Heart left ventricle (tissue), 13 donors: ENCODE measurements at regions not wholly inside any gene's neighbourhood (a gene's known extent, or its start where the extent isn't known, plus 50 kb on each side); places are given as distances from the start of the nearest gene placed in this dataset.

ENCODE experiments used
- POLR2A ChIP-seq, 2 donors: fragments of 450-650 bp; IDR thresholded peaks; one replicate each; pipeline ENCODE4 v1.6.1; 2017; ENCODE audit warnings: antibody characterized with exemption in 2 of 2, mild to moderate bottlenecking in 2 of 2, moderate library complexity in 2 of 2
- TF ChIP-seq, protein P1 (sequence below), 12 donors: fragments of 200-600 bp; sonication (generic) in 4 of 12; IDR thresholded peaks; one replicate each; pipeline versions ENCODE4 v1.5.0 to v1.8.0; 2018 to 2022; ENCODE audit warnings: antibody characterized with exemption in 12 of 12, mild to moderate bottlenecking in 5 of 12
- donor health status: ischemic (EF 13 %, LVEDD 7.1; RV severe dilation, severe dysfunction).
- donor health status: DM: no; HTN: yes; CAD: no.
- donor health status: DM: no; HTN: no; CAD: no.
- donor health status: ischemic (EF 25% LVEDD 6.9; RV normal size, moderate dysfunction).
- donor health status: ischemic (EF 25% LVEDD 5.7; RV mildly dilated, moderate dysfunction).
- donor health status: ischemic (EF 35%, LVEDD 5.7; RV mildly dilated, moderate dysfunction).
- donor health status: nonischemic (EF 11% LVEDD 7.7; RV severe dilation, severe dysfunction).
- donor health status: DM: yes; HTN: yes; CAD: no.
- donor health status: PGD.
- donor health status: ischemic (EF 29% LVEDD 5.4; RV normal size, mild dysfunction).
- donor health status: nonischemic (EF 23%, LVEDD 6.1; RV moderate dilation, normal function).

DNA sequence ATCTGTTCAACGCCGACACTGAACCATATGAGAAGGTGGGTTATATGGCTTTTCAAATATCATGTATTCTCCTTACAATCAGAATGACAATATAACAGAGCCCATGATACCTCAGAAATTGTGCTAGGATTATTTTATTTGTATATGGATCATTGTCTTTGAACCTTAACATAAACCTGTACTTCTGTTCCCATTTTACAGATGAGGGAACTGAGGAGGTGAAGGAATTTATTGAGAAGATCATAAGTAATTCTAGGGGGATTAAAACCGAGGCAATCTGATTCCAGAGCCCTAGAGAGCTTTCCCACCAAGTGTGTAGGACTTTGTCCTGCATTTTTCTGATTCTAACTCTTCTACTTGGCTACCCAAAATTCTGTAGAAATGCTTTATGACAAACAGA lies 279.8 kb upstream of the FANCL start:
- TF ChIP-seq, protein P1, sequence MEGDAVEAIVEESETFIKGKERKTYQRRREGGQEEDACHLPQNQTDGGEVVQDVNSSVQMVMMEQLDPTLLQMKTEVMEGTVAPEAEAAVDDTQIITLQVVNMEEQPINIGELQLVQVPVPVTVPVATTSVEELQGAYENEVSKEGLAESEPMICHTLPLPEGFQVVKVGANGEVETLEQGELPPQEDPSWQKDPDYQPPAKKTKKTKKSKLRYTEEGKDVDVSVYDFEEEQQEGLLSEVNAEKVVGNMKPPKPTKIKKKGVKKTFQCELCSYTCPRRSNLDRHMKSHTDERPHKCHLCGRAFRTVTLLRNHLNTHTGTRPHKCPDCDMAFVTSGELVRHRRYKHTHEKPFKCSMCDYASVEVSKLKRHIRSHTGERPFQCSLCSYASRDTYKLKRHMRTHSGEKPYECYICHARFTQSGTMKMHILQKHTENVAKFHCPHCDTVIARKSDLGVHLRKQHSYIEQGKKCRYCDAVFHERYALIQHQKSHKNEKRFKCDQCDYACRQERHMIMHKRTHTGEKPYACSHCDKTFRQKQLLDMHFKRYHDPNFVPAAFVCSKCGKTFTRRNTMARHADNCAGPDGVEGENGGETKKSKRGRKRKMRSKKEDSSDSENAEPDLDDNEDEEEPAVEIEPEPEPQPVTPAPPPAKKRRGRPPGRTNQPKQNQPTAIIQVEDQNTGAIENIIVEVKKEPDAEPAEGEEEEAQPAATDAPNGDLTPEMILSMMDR (IDR thresholded peaks at IDR 0.05) = no peak
- TF ChIP-seq POLR2A (IDR thresholded peaks at IDR 0.05) = no peak
